GM23338 (cell line): ENCODE measurements at regions not wholly inside any gene's neighbourhood (a gene's known extent, or its start where the extent isn't known, plus 50 kb on each side); places are given as distances from the start of the nearest gene placed in this dataset.

Source experiments
- ATAC-seq: fragments of 200-7000 bp; cut with Tn5 transposase; 3 replicates; pipeline ENCODE4 v1.9.1; 2020
- DNase-seq: peaks from one replicate; pipeline ENCODE4 v3.0.0-alpha.2; 2015; ENCODE audit warnings: low spot score
- H2AFZ ChIP-seq: fragments of 200-600 bp; sonication (generic); 2 replicates; pipeline ENCODE4 v1.8.0; 2016; ENCODE audit warnings: antibody characterized with exemption, mild to moderate bottlenecking, moderate library complexity
- H3F3A ChIP-seq: fragments of 200-600 bp; sonication (generic); replicated peaks from 2 replicates; pipeline ENCODE4 v1.8.0; 2017; ENCODE audit warnings: antibody characterized with exemption, mixed run types, low read depth
- H3K27ac ChIP-seq: fragments of 200-600 bp; sonication (generic); 2 replicates; pipeline ENCODE4 v1.6.1; 2016; ENCODE audit warnings: low read depth
- H3K27me3 ChIP-seq: fragments of 200-600 bp; sonication (generic); 2 replicates; pipeline ENCODE4 v1.8.0; 2016; ENCODE audit warnings: mild to moderate bottlenecking, mixed run types, moderate library complexity; ENCODE audit not compliant: insufficient read depth
- H3K36me3 ChIP-seq: fragments of 200-600 bp; sonication (generic); 2 replicates; pipeline ENCODE4 v1.8.0; 2016; ENCODE audit warnings: mild to moderate bottlenecking; ENCODE audit not compliant: insufficient read depth
- H3K4me1 ChIP-seq: fragments of 200-600 bp; sonication (generic); 2 replicates; pipeline ENCODE4 v1.8.0; 2016; ENCODE audit warnings: mild to moderate bottlenecking, moderate library complexity; ENCODE audit not compliant: insufficient read depth
- H3K4me2 ChIP-seq: fragments of 200-600 bp; sonication (generic); 2 replicates; pipeline ENCODE4 v1.7.1; 2017; ENCODE audit warnings: mixed run types
- H3K4me3 ChIP-seq: fragments of 200-600 bp; sonication (generic); 2 replicates; pipeline ENCODE4 v1.6.1; 2016; ENCODE audit warnings: mixed run types
- H3K79me2 ChIP-seq: fragments of 200-600 bp; sonication (generic); replicated peaks from 2 replicates; pipeline ENCODE4 v1.8.0; 2017; ENCODE audit warnings: mild to moderate bottlenecking; ENCODE audit not compliant: insufficient read depth
- H3K9me2 ChIP-seq: fragments of 200-600 bp; sonication (generic); 2 replicates; pipeline ENCODE4 v1.8.0; 2017; ENCODE audit not compliant: insufficient read depth
- H4K20me1 ChIP-seq: fragments of 200-600 bp; sonication (generic); replicated peaks from 2 replicates; pipeline ENCODE4 v1.8.0; 2017; ENCODE audit warnings: mild to moderate bottlenecking; ENCODE audit not compliant: insufficient read depth
- H3K27ac Mint-ChIP-seq: 2 replicates; pipeline ENCODE4 v1.8.0; 2020; ENCODE audit warnings: inconsistent platforms, mild to moderate bottlenecking, moderate library complexity, mixed read lengths
- H3K27me3 Mint-ChIP-seq: 3 replicates; pipeline ENCODE4 v1.8.0; 2022; ENCODE audit warnings: low read depth, mild to moderate bottlenecking, moderate library complexity, mixed read lengths, inconsistent platforms; ENCODE audit not compliant: insufficient read depth, poor library complexity
- H3K36me3 Mint-ChIP-seq: 3 replicates; pipeline ENCODE4 v1.8.0; 2021; ENCODE audit warnings: low read depth, mild to moderate bottlenecking, inconsistent platforms, moderate library complexity, mixed read lengths
- H3K4me1 Mint-ChIP-seq: 3 replicates; pipeline ENCODE4 v1.8.0; 2020; ENCODE audit warnings: mild to moderate bottlenecking, inconsistent platforms, mixed read lengths
- H3K4me3 Mint-ChIP-seq: 3 replicates; pipeline ENCODE4 v1.8.0; 2021; ENCODE audit warnings: moderate library complexity, mild to moderate bottlenecking, inconsistent platforms, mixed read lengths
- H3K9me3 Mint-ChIP-seq: 3 replicates; pipeline ENCODE4 v1.8.0; 2020; ENCODE audit warnings: moderate library complexity, mild to moderate bottlenecking, inconsistent platforms, mixed read lengths
- CREB1 ChIP-seq: fragments of 250-450 bp; sonication (Bioruptor Pico); IDR thresholded peaks from 2 replicates; pipeline ENCODE4 v1.5.0; 2020; ENCODE audit warnings: low read depth, mild to moderate bottlenecking, moderate library complexity
- EZH2 ChIP-seq: fragments of 200-600 bp; sonication (generic); IDR thresholded peaks from one replicate; pipeline ENCODE4 v1.8.0; 2017; ENCODE audit warnings: antibody characterized with exemption, mild to moderate bottlenecking, low read depth; ENCODE audit not compliant: unreplicated experiment
- JUNB ChIP-seq: IDR thresholded peaks from one replicate; pipeline ENCODE4 v1.6.1; 2016; ENCODE audit warnings: antibody characterized with exemption; ENCODE audit not compliant: unreplicated experiment
- NANOG ChIP-seq: IDR thresholded peaks from 2 replicates; pipeline ENCODE4 v1.6.1; 2016; ENCODE audit warnings: antibody characterized with exemption, borderline replicate concordance
- ZNF114 ChIP-seq: fragments of 250-450 bp; sonication (Bioruptor Pico); IDR thresholded peaks from 2 replicates; pipeline ENCODE4 v1.5.0; 2020; ENCODE audit warnings: mild to moderate bottlenecking, moderate library complexity
- ZNF331 ChIP-seq: fragments of 250-450 bp; sonication (Bioruptor Pico); IDR thresholded peaks from 2 replicates; pipeline ENCODE4 v1.5.0; 2020; ENCODE audit warnings: low read depth, mild to moderate bottlenecking, moderate library complexity
- TF ChIP-seq, protein P1 (sequence below), 2 experiments: fragments of 200-600 bp in 1 of 2; sonication (generic) in 1 of 2; conservative IDR thresholded peaks; 2 replicates each; pipeline versions ENCODE4 v1.5.1 to v1.6.1; 2016 to 2017; ENCODE audit warnings: antibody characterized with exemption in 2 of 2, low read depth in 2 of 2, mild to moderate bottlenecking in 2 of 2, moderate library complexity in 1 of 2
- TF ChIP-seq, protein P2 (sequence below): IDR thresholded peaks from 2 replicates; pipeline ENCODE4 v1.6.1; 2016; ENCODE audit warnings: antibody characterized with exemption
- TF ChIP-seq, protein P3 (sequence below): IDR thresholded peaks from one replicate; pipeline ENCODE4 v1.6.1; 2018; ENCODE audit warnings: antibody characterized with exemption; ENCODE audit not compliant: unreplicated experiment

DNA sequence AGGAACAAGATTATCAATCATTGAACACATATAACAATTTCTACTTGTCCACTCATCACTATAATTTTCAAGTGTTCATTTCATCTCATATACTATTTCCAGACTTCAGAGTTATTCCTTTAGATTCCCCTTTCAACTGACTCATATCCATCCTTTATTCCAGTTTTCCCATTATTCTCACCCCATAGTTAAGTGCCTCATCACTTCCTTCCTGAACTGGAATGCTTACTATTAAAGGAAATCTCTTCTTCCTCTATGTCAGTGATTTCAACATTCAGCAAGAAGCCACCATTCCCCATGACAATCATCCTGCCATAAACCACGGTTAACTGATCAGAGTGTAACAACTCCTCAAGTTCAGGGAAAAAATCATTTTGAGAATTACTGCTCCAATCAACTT, 198.9 kb downstream of the FBXO8 start:
- no peak for DNase-seq
- no peak overlapping the region for H3K4me3 ChIP-seq
- H3K9me3 Mint-ChIP-seq, result no peaks in the 10 kb centered on the region
- H3K4me1 ChIP-seq, result no peaks in the 10 kb centered on the region
- H3K27ac Mint-ChIP-seq, result no peak overlapping the region
- H3K79me2 ChIP-seq, result no peaks in the 10 kb centered on the region
- no peaks in the 10 kb centered on the region for H3F3A ChIP-seq
- H3K27me3 ChIP-seq, result no peaks in the 10 kb centered on the region
- H3K27ac ChIP-seq, result no peak overlapping the region
- no peak overlapping the region for H3K4me3 Mint-ChIP-seq
- no peaks in the 10 kb centered on the region for H3K27me3 Mint-ChIP-seq
- no peak overlapping the region for H2AFZ ChIP-seq
- H3K9me2 ChIP-seq, result no peaks in the 10 kb centered on the region
- H3K4me1 Mint-ChIP-seq, result no peaks in the 10 kb centered on the region
- H3K36me3 ChIP-seq, result no peaks in the 10 kb centered on the region
- no peaks in the 10 kb centered on the region for H3K36me3 Mint-ChIP-seq
- no peaks in the 10 kb centered on the region for H4K20me1 ChIP-seq
- no peak for ATAC-seq
- H3K4me2 ChIP-seq, result no peak overlapping the region
- TF ChIP-seq ZNF114 (CRISPR knock-in tag) (no peak), EZH2 (no peak), JUNB (no peak), NANOG (no peak)
- TF ChIP-seq, protein P1, sequence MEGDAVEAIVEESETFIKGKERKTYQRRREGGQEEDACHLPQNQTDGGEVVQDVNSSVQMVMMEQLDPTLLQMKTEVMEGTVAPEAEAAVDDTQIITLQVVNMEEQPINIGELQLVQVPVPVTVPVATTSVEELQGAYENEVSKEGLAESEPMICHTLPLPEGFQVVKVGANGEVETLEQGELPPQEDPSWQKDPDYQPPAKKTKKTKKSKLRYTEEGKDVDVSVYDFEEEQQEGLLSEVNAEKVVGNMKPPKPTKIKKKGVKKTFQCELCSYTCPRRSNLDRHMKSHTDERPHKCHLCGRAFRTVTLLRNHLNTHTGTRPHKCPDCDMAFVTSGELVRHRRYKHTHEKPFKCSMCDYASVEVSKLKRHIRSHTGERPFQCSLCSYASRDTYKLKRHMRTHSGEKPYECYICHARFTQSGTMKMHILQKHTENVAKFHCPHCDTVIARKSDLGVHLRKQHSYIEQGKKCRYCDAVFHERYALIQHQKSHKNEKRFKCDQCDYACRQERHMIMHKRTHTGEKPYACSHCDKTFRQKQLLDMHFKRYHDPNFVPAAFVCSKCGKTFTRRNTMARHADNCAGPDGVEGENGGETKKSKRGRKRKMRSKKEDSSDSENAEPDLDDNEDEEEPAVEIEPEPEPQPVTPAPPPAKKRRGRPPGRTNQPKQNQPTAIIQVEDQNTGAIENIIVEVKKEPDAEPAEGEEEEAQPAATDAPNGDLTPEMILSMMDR (conservative IDR thresholded peaks at IDR 0.05; ENCODE audit: low read depth in 2 of 2), result no peak
- TF ChIP-seq, protein P2, sequence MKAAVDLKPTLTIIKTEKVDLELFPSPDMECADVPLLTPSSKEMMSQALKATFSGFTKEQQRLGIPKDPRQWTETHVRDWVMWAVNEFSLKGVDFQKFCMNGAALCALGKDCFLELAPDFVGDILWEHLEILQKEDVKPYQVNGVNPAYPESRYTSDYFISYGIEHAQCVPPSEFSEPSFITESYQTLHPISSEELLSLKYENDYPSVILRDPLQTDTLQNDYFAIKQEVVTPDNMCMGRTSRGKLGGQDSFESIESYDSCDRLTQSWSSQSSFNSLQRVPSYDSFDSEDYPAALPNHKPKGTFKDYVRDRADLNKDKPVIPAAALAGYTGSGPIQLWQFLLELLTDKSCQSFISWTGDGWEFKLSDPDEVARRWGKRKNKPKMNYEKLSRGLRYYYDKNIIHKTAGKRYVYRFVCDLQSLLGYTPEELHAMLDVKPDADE, result no peak
- TF ChIP-seq, protein P3, sequence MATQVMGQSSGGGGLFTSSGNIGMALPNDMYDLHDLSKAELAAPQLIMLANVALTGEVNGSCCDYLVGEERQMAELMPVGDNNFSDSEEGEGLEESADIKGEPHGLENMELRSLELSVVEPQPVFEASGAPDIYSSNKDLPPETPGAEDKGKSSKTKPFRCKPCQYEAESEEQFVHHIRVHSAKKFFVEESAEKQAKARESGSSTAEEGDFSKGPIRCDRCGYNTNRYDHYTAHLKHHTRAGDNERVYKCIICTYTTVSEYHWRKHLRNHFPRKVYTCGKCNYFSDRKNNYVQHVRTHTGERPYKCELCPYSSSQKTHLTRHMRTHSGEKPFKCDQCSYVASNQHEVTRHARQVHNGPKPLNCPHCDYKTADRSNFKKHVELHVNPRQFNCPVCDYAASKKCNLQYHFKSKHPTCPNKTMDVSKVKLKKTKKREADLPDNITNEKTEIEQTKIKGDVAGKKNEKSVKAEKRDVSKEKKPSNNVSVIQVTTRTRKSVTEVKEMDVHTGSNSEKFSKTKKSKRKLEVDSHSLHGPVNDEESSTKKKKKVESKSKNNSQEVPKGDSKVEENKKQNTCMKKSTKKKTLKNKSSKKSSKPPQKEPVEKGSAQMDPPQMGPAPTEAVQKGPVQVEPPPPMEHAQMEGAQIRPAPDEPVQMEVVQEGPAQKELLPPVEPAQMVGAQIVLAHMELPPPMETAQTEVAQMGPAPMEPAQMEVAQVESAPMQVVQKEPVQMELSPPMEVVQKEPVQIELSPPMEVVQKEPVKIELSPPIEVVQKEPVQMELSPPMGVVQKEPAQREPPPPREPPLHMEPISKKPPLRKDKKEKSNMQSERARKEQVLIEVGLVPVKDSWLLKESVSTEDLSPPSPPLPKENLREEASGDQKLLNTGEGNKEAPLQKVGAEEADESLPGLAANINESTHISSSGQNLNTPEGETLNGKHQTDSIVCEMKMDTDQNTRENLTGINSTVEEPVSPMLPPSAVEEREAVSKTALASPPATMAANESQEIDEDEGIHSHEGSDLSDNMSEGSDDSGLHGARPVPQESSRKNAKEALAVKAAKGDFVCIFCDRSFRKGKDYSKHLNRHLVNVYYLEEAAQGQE, result no peak

DNA sequence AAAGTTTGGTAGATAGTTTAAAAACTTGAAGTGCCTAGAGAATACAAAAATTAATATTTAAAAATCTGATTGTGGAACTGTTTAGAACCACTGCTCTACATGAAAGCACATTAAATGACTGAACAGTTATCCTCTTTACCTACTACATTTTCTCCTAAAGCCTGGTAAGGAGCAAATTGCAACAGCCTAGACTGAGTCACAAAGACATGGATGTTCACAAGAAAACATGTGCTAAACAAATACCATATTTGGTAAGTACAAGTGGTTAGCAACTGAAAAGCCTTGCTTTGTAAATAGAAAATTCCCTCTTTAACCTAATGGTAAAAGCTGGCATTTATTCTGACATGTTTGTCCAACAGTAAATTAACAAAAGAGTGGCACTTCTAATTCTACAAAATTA, 203.1 kb downstream of the FBXO8 start:
- no peaks in the 10 kb centered on the region for H3K9me3 Mint-ChIP-seq
- no peaks in the 10 kb centered on the region for H3K4me1 Mint-ChIP-seq
- no peak overlapping the region for H3K27ac Mint-ChIP-seq
- TF ChIP-seq ZNF331 (no peak), JUNB (no peak), CREB1 (no peak)
- TF ChIP-seq, protein P3, result no peak
- TF ChIP-seq, protein P1 (conservative IDR thresholded peaks at IDR 0.05; ENCODE audit: low read depth in 2 of 2), result no peak
- no peaks in the 10 kb centered on the region; the same call in 1 of the 2 replicates for H3K9me2 ChIP-seq
- no peaks in the 10 kb centered on the region for H3K36me3 Mint-ChIP-seq
- H3K27me3 Mint-ChIP-seq, result no peaks in the 10 kb centered on the region
- no peak overlapping the region for H3K27ac ChIP-seq
- no peaks in the 10 kb centered on the region for H3K4me1 ChIP-seq
- no peaks in the 10 kb centered on the region for H4K20me1 ChIP-seq
- ATAC-seq, result no peak
- no peak for DNase-seq
- no peak overlapping the region for H2AFZ ChIP-seq
- no peaks in the 10 kb centered on the region for H3F3A ChIP-seq
- H3K4me3 Mint-ChIP-seq, result no peak overlapping the region
- no peaks in the 10 kb centered on the region for H3K79me2 ChIP-seq
- H3K4me3 ChIP-seq, result no peak overlapping the region
- no peaks in the 10 kb centered on the region for H3K27me3 ChIP-seq
- no peaks in the 10 kb centered on the region for H3K36me3 ChIP-seq
- H3K4me2 ChIP-seq, result no peak overlapping the region
